Umbilical cord (tissue), 1 donor: ENCODE measurements at regions not wholly inside any gene's neighbourhood (a gene's known extent, or its start where the extent isn't known, plus 50 kb on each side); places are given as distances from the start of the nearest gene placed in this dataset.

ENCODE experiments used
- DNase-seq: peaks from one replicate; pipeline ENCODE4 v3.0.0-alpha.2; 2015; ENCODE audit warnings: low spot score

GRCh38 chr13:46994492-46994891, 97.6 kb upstream of the HTR2A start:
- no peak for DNase-seq

- DNase-seq, result no peak
Measured at GRCh38 chr13:46992383-46992952, 95.6 kb upstream of the HTR2A start.

- DNase-seq, result no peak
Measured at GRCh38 chr13:46983881-46984280, 87.0 kb upstream of the HTR2A start.

- DNase-seq, result no peak
Measured at GRCh38 chr13:46982856-46983582, 86.2 kb upstream of the HTR2A start.

GRCh38 chr13:46975173-46975572, 78.3 kb upstream of the HTR2A start:
- DNase-seq, result no peak

- DNase-seq, result no peak
Measured at GRCh38 chr13:46968450-46968849, 71.6 kb upstream of the HTR2A start.

GRCh38 chr13:46964789-46965527, 68.1 kb upstream of the HTR2A start:
- no peak for DNase-seq

GRCh38 chr13:46963904-46964303, 67.1 kb upstream of the HTR2A start:
- DNase-seq, result no peak

- DNase-seq, result no peak
Measured at GRCh38 chr13:46962281-46962941, 65.6 kb upstream of the HTR2A start.

- DNase-seq, result peak; percentile 64
Measured at GRCh38 chr13:46961719-46962118, 64.9 kb upstream of the HTR2A start.

GRCh38 chr13:46953941-46954340, 57.1 kb upstream of the HTR2A start:
- no peak for DNase-seq

GRCh38 chr13:46953331-46953730, 56.5 kb upstream of the HTR2A start:
- DNase-seq, result no peak

- no peak for DNase-seq
Measured at GRCh38 chr13:46951516-46951915, 54.7 kb upstream of the HTR2A start.

- DNase-seq, result no peak
Measured at GRCh38 chr13:46949211-46949610, 52.4 kb upstream of the HTR2A start.

- DNase-seq, result no peak
Measured at GRCh38 chr13:46948338-46948737, 51.5 kb upstream of the HTR2A start.

GRCh38 chr13:46947425-46948191, 50.8 kb upstream of the HTR2A start:
- no peak for DNase-seq
